ENCODE measurements at regions not wholly inside any gene's neighbourhood (a gene's known extent, or its start where the extent isn't known, plus 50 kb on each side); places are given as distances from the start of the nearest gene placed in this dataset.
"Not testable (repeated sequence)": the region's sequence is repeated elsewhere in the genome, so short reads cannot be mapped to it uniquely, and the experiment has no call there.

GRCh38 chrX:7603387-7603786 lies 239.6 kb upstream of the VCX start:
- no peak for TF ChIP-seq CTCF (IDR thresholded peaks at IDR 0.05; ENCODE audit: control extremely low read depth, extremely low read depth)
- WGBS, 2 donors = 90 to 93% methylated on average over 2 of the region's 2 CpGs

GRCh38 chrX:7596822-7597221 lies 246.1 kb upstream of the VCX start:
- peaks cover 0 to 6% (median 4%) of the 10 kb centered on the region in 3 donors for H3K27me3 ChIP-seq (ENCODE audit: control insufficient read depth in 3 of 3, insufficient read depth in 3 of 3, low read length in 2 of 3)
- H3K9me3 ChIP-seq (ENCODE audit: control insufficient read depth in 4 of 4, insufficient read depth in 3 of 4, low read length in 3 of 4) = peaks cover 0 to 4% (median 2%) of the 10 kb centered on the region in 4 donors
- no peak for TF ChIP-seq CTCF (IDR thresholded peaks at IDR 0.05; ENCODE audit: control extremely low read depth, extremely low read depth)
- 47 to 84% methylated on average over 2 of the region's 2 CpGs for WGBS, 2 donors
- H3K4me1 ChIP-seq (ENCODE audit: control insufficient read depth in 5 of 5, insufficient read depth in 5 of 5, low read length in 5 of 5) = no peaks in the 10 kb centered on the region
- H3K27ac ChIP-seq (ENCODE audit: low read depth in 1 of 2, low read length in 1 of 2) = no peak overlapping the region
- DNase-seq (no peak), ATAC-seq (ENCODE audit: insufficient read depth, low FRiP score) (no peak)
- no peak overlapping the region for H3K9ac ChIP-seq (ENCODE audit: insufficient read depth in 1 of 2, low read length in 2 of 2)
- H3K4me3 ChIP-seq = no peak overlapping the region
- no peaks in the 10 kb centered on the region for H3K36me3 ChIP-seq (ENCODE audit: control insufficient read depth in 4 of 4, insufficient read depth in 4 of 4, low read length in 4 of 4)

More at GRCh38 chrX:7603387-7603786, 239.6 kb upstream of the VCX start:
- DNase-seq = no peak
- Histone ChIP-seq H3K27me3 (ENCODE audit: control insufficient read depth in 3 of 3, insufficient read depth in 3 of 3, low read length in 2 of 3) (peaks cover 0 to 4% (median 0%) of the 10 kb centered on the region in 3 donors), H3K4me1 (ENCODE audit: control insufficient read depth in 5 of 5, insufficient read depth in 5 of 5, low read length in 5 of 5) (no peaks in the 10 kb centered on the region), H3K36me3 (ENCODE audit: control insufficient read depth in 4 of 4, insufficient read depth in 4 of 4, low read length in 4 of 4) (no peaks in the 10 kb centered on the region), H3K9ac (ENCODE audit: insufficient read depth in 1 of 2, low read length in 2 of 2) (no peak overlapping the region), H3K4me3 (no peak overlapping the region), H3K27ac (ENCODE audit: low read depth in 1 of 2, low read length in 1 of 2) (no peak overlapping the region), H3K9me3 (ENCODE audit: control insufficient read depth in 4 of 4, insufficient read depth in 3 of 4, low read length in 3 of 4) (peaks cover 0 to 8% (median 2%) of the 10 kb centered on the region in 4 donors)
- ATAC-seq (ENCODE audit: insufficient read depth, low FRiP score) = no peak

GRCh38 chrX:7593370-7593769 lies 249.6 kb upstream of the VCX start:
- H3K9me3 ChIP-seq (ENCODE audit: control insufficient read depth in 4 of 4, insufficient read depth in 3 of 4, low read length in 3 of 4); H3K27me3 ChIP-seq (ENCODE audit: control insufficient read depth in 3 of 3, insufficient read depth in 3 of 3, low read length in 2 of 3); H3K4me1 ChIP-seq (ENCODE audit: control insufficient read depth in 5 of 5, insufficient read depth in 5 of 5, low read length in 5 of 5); DNase-seq; H3K27ac ChIP-seq (ENCODE audit: low read depth in 1 of 2, low read length in 1 of 2); ATAC-seq (ENCODE audit: insufficient read depth, low FRiP score); H3K9ac ChIP-seq (ENCODE audit: insufficient read depth in 1 of 2, low read length in 2 of 2); H3K4me3 ChIP-seq; H3K36me3 ChIP-seq (ENCODE audit: control insufficient read depth in 4 of 4, insufficient read depth in 4 of 4, low read length in 4 of 4): not testable (repeated sequence)
- 89 to 90% methylated on average over 20 to 28 of the region's 28 CpGs for WGBS, 2 donors

GRCh38 chrX:7586126-7586525 lies 256.8 kb upstream of the VCX start:
- no peak overlapping the region for H3K27ac ChIP-seq (ENCODE audit: low read depth in 1 of 2, low read length in 1 of 2)
- WGBS, 2 donors = 4 to 11% methylated on average over 2 of the region's 2 CpGs
- no peak for TF ChIP-seq CTCF (IDR thresholded peaks at IDR 0.05; ENCODE audit: control extremely low read depth, extremely low read depth)
- H3K27me3 ChIP-seq (ENCODE audit: control insufficient read depth in 3 of 3, insufficient read depth in 3 of 3, low read length in 2 of 3) = peaks cover 0 to 14% (median 2%) of the 10 kb centered on the region in 3 donors
- H3K4me1 ChIP-seq (ENCODE audit: control insufficient read depth in 5 of 5, insufficient read depth in 5 of 5, low read length in 5 of 5) = no peaks in the 10 kb centered on the region
- H3K9me3 ChIP-seq (ENCODE audit: control insufficient read depth in 4 of 4, insufficient read depth in 3 of 4, low read length in 3 of 4) = no peaks in the 10 kb centered on the region
- H3K36me3 ChIP-seq (ENCODE audit: control insufficient read depth in 4 of 4, insufficient read depth in 4 of 4, low read length in 4 of 4) = no peaks in the 10 kb centered on the region
- DNase-seq (peak in 2 of 3 donors; percentile 1 to 47), ATAC-seq (ENCODE audit: insufficient read depth, low FRiP score) (no peak)
- H3K4me3 ChIP-seq = no peak overlapping the region
- H3K9ac ChIP-seq (ENCODE audit: insufficient read depth in 1 of 2, low read length in 2 of 2) = no peak overlapping the region
